Smooth muscle cell (in vitro differentiated cells): ENCODE measurements at regions not wholly inside any gene's neighbourhood (a gene's known extent, or its start where the extent isn't known, plus 50 kb on each side); places are given as distances from the start of the nearest gene placed in this dataset.

Experiments used
- DNase-seq: peaks from one replicate; lab custom pipeline; 2025; ENCODE audit not compliant: unreplicated experiment; lab: John Stamatoyannopoulos, UW
- H2AFZ ChIP-seq: fragments of 200-600 bp; sonication (generic); 2 replicates; pipeline ENCODE4 v1.6.0; 2016; ENCODE audit warnings: antibody characterized with exemption, low read depth, mild to moderate bottlenecking
- H3F3A ChIP-seq: fragments of 200-600 bp; sonication (generic); 2 replicates; pipeline ENCODE4 v1.6.0; 2017; ENCODE audit warnings: antibody characterized with exemption, low read depth
- H3K27ac ChIP-seq: fragments of 200-600 bp; sonication (generic); 2 replicates; pipeline ENCODE4 v1.5.1; 2016; ENCODE audit warnings: low read depth, mild to moderate bottlenecking
- H3K27me3 ChIP-seq: fragments of 200-600 bp; sonication (generic); 2 replicates; pipeline ENCODE4 v1.6.1; 2016; ENCODE audit warnings: low read depth, mild to moderate bottlenecking
- H3K36me3 ChIP-seq: fragments of 200-600 bp; sonication (generic); 2 replicates; pipeline ENCODE4 v1.5.1; 2016; ENCODE audit warnings: low read depth
- H3K4me1 ChIP-seq: fragments of 200-600 bp; sonication (generic); 2 replicates; pipeline ENCODE4 v1.5.1; 2016; ENCODE audit warnings: low read depth
- H3K4me2 ChIP-seq: fragments of 200-600 bp; sonication (generic); 2 replicates; pipeline ENCODE4 v1.6.0; 2016; ENCODE audit warnings: mild to moderate bottlenecking
- H3K4me3 ChIP-seq: fragments of 200-600 bp; sonication (generic); 2 replicates; pipeline ENCODE4 v1.5.1; 2016; ENCODE audit warnings: mild to moderate bottlenecking
- H3K79me2 ChIP-seq: fragments of 200-600 bp; sonication (generic); 2 replicates; pipeline ENCODE4 v1.6.0; 2016; ENCODE audit warnings: low read depth, mild to moderate bottlenecking
- H3K9ac ChIP-seq: fragments of 200-600 bp; sonication (generic); 2 replicates; pipeline ENCODE4 v1.6.0; 2016; ENCODE audit warnings: low read depth
- H3K9me3 ChIP-seq: fragments of 200-600 bp; sonication (generic); replicated peaks from 2 replicates; pipeline ENCODE4 v1.5.1; 2016; ENCODE audit warnings: low read depth
- H4K20me1 ChIP-seq: fragments of 200-600 bp; sonication (generic); 2 replicates; pipeline ENCODE4 v1.6.0; 2016; ENCODE audit warnings: low read depth
- WGBS: methylation state at CpG from one replicate; pipeline ENCODE4 v1.1.7; 2016; ENCODE audit warnings: low lambda C conversion rate; 5-methylcytosine and 5-hydroxymethylcytosine counted together
- TF ChIP-seq, protein P1 (sequence below): fragments of 200-600 bp; sonication (generic); IDR thresholded peaks from 2 replicates; pipeline ENCODE4 v1.5.1; 2017; ENCODE audit warnings: borderline replicate concordance, mild to moderate bottlenecking, antibody characterized with exemption; ENCODE audit not compliant: insufficient read depth, poor library complexity, severe bottlenecking

DNA sequence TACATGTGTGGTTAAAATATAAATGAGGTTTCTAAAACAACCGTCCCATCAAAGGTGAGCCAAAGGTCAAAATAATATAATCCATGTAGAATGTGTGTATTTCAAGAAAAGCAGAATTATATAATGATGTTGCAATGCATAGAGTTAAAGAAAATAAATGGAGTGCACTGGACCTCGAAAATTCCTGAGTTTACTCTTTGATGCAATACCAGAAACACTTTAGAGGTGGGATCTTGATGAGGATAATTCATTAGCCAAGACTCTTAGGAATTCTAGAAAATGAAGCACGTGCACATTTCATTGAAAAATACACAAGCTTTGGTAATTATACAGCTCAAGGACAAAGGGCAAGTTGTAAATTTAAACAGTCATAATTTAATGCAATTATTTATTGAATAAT, 508.9 kb upstream of the ARGLU1 start:
- TF ChIP-seq, protein P1, sequence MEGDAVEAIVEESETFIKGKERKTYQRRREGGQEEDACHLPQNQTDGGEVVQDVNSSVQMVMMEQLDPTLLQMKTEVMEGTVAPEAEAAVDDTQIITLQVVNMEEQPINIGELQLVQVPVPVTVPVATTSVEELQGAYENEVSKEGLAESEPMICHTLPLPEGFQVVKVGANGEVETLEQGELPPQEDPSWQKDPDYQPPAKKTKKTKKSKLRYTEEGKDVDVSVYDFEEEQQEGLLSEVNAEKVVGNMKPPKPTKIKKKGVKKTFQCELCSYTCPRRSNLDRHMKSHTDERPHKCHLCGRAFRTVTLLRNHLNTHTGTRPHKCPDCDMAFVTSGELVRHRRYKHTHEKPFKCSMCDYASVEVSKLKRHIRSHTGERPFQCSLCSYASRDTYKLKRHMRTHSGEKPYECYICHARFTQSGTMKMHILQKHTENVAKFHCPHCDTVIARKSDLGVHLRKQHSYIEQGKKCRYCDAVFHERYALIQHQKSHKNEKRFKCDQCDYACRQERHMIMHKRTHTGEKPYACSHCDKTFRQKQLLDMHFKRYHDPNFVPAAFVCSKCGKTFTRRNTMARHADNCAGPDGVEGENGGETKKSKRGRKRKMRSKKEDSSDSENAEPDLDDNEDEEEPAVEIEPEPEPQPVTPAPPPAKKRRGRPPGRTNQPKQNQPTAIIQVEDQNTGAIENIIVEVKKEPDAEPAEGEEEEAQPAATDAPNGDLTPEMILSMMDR = no peak
- 81% methylated on average over 3 of the region's 3 CpGs for WGBS
- no peak for DNase-seq
- H3F3A ChIP-seq = no peaks in the 10 kb centered on the region
- no peaks in the 10 kb centered on the region for H4K20me1 ChIP-seq
- no peak overlapping the region for H3K4me3 ChIP-seq
- no peak overlapping the region for H3K9ac ChIP-seq
- H3K4me2 ChIP-seq = no peak overlapping the region
- H3K4me1 ChIP-seq = no peaks in the 10 kb centered on the region
- no peak overlapping the region for H3K27ac ChIP-seq
- H3K9me3 ChIP-seq = no peaks in the 10 kb centered on the region
- peaks cover 4% of the 10 kb centered on the region for H3K27me3 ChIP-seq
- H3K79me2 ChIP-seq = no peaks in the 10 kb centered on the region
- no peaks in the 10 kb centered on the region for H3K36me3 ChIP-seq
- H2AFZ ChIP-seq = no peak overlapping the region

- H4K20me1 ChIP-seq = no peaks in the 10 kb centered on the region
- no peaks in the 10 kb centered on the region for H3K36me3 ChIP-seq
- TF ChIP-seq, protein P1 = no peak
- H3K9ac ChIP-seq = no peak overlapping the region
- 87% methylated on average over 6 of the region's 6 CpGs for WGBS
- DNase-seq = no peak
- H3K4me2 ChIP-seq = no peak overlapping the region
- H3F3A ChIP-seq = no peaks in the 10 kb centered on the region
- no peak overlapping the region for H2AFZ ChIP-seq
- H3K27me3 ChIP-seq = peaks cover 4% of the 10 kb centered on the region
- H3K4me3 ChIP-seq = no peak overlapping the region
- H3K9me3 ChIP-seq = no peaks in the 10 kb centered on the region
- H3K4me1 ChIP-seq = no peaks in the 10 kb centered on the region
- no peaks in the 10 kb centered on the region for H3K79me2 ChIP-seq
- H3K27ac ChIP-seq = no peak overlapping the region
Observed at GRCh38 chr13:107075576-107075975, 507.6 kb upstream of the ARGLU1 start.

GRCh38 chr13:107070792-107071191, 502.9 kb upstream of the ARGLU1 start:
- Histone ChIP-seq H3K9me3 (no peaks in the 10 kb centered on the region), H3K36me3 (no peaks in the 10 kb centered on the region), H3K4me3 (no peak overlapping the region), H3K4me2 (no peak overlapping the region), H3K27ac (no peak overlapping the region), H4K20me1 (no peaks in the 10 kb centered on the region), H2AFZ (no peak overlapping the region), H3F3A (no peaks in the 10 kb centered on the region), H3K9ac (no peak overlapping the region), H3K79me2 (no peaks in the 10 kb centered on the region), H3K27me3 (no peaks in the 10 kb centered on the region), H3K4me1 (peaks cover 10% of the 10 kb centered on the region)
- WGBS = 71% methylated on average over 5 of the region's 5 CpGs
- TF ChIP-seq, protein P1 = no peak
- no peak for DNase-seq

- peak overlapping the region; percentile 18 for H3K4me2 ChIP-seq
- no peaks in the 10 kb centered on the region for H3F3A ChIP-seq
- no peaks in the 10 kb centered on the region for H3K9me3 ChIP-seq
- H3K9ac ChIP-seq = no peak overlapping the region
- no peak overlapping the region for H2AFZ ChIP-seq
- DNase-seq = no peak
- H3K36me3 ChIP-seq = no peaks in the 10 kb centered on the region
- H3K27me3 ChIP-seq = no peaks in the 10 kb centered on the region
- TF ChIP-seq, protein P1 = no peak
- no peak overlapping the region for H3K4me3 ChIP-seq
- H3K27ac ChIP-seq = no peak overlapping the region
- WGBS = 59% methylated on average over 4 of the region's 4 CpGs
- peaks cover 10% of the 10 kb centered on the region for H3K4me1 ChIP-seq
- no peaks in the 10 kb centered on the region for H3K79me2 ChIP-seq
- H4K20me1 ChIP-seq = no peaks in the 10 kb centered on the region
Observed at GRCh38 chr13:107069108-107069776, 501.3 kb upstream of the ARGLU1 start.
